Adrenal gland (tissue), 5 donors: ENCODE measurements at regions not wholly inside any gene's neighbourhood (a gene's known extent, or its start where the extent isn't known, plus 50 kb on each side); places are given as distances from the start of the nearest gene placed in this dataset.

Source experiments
- POLR2A ChIP-seq, 2 donors: fragments of 450-650 bp; IDR thresholded peaks; one replicate each; pipeline ENCODE4 v1.6.1; 2017; ENCODE audit warnings: antibody characterized with exemption in 2 of 2, mild to moderate bottlenecking in 2 of 2, moderate library complexity in 1 of 2
- TF ChIP-seq, protein P1 (sequence below), 6 experiments: fragments of 450-650 bp in 4 of 6; fragments of 200-600 bp in 2 of 6; sonication (generic) in 1 of 6; IDR thresholded peaks; 1 replicate in 5 of 6; 2 replicates in 1 of 6; pipeline versions ENCODE4 v1.5.1 to v1.8.0; 2016 to 2021; ENCODE audit warnings: antibody characterized with exemption in 6 of 6, mild to moderate bottlenecking in 2 of 6, moderate library complexity in 1 of 6
- donor health status: DM: no; HTN: no; CAD: no.

DNA sequence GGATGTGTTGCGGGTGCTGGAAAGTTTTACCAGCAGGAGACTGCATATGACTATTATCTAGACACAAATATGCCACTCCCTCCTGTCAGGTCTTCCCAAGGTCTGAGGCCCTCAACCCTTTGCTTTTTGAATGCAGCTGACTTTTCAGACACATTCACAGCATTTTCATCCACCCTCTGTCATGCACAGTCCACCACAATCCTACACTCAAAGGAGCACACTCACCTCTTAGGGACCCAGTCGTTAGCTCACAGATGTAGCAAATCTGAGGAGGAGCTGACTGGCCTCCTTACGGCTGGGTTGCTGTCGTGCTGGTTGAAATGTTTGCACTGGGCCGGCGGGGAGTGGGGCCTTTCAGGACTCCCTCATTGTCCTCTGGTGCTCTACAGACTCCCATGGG lies 479.4 kb downstream of the IRS2 start:
- TF ChIP-seq, protein P1, sequence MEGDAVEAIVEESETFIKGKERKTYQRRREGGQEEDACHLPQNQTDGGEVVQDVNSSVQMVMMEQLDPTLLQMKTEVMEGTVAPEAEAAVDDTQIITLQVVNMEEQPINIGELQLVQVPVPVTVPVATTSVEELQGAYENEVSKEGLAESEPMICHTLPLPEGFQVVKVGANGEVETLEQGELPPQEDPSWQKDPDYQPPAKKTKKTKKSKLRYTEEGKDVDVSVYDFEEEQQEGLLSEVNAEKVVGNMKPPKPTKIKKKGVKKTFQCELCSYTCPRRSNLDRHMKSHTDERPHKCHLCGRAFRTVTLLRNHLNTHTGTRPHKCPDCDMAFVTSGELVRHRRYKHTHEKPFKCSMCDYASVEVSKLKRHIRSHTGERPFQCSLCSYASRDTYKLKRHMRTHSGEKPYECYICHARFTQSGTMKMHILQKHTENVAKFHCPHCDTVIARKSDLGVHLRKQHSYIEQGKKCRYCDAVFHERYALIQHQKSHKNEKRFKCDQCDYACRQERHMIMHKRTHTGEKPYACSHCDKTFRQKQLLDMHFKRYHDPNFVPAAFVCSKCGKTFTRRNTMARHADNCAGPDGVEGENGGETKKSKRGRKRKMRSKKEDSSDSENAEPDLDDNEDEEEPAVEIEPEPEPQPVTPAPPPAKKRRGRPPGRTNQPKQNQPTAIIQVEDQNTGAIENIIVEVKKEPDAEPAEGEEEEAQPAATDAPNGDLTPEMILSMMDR (IDR thresholded peaks at IDR 0.05) = no peak
- no peak for TF ChIP-seq POLR2A (IDR thresholded peaks at IDR 0.05)
